Activated naive CD8-positive, alpha-beta T cell treated with anti-CD3 and anti-CD28 coated beads, Interleukin-2, amount 50 U/mL, for 24 hours (primary cell): ENCODE measurements at regions not wholly inside any gene's neighbourhood (a gene's known extent, or its start where the extent isn't known, plus 50 kb on each side); places are given as distances from the start of the nearest gene placed in this dataset.

Experiments
- ATAC-seq: fragments of 150-1000 bp; cut with Tn5 transposase; one replicate; pipeline ENCODE4 v1.10.0; 2021
- DNase-seq: peaks from one replicate; pipeline ENCODE4 v3.0.0; 2021
- H3K27ac Mint-ChIP-seq: one replicate; pipeline ENCODE4 v1.8.0; 2021; ENCODE audit warnings: mild to moderate bottlenecking, mixed read lengths
- H3K27me3 Mint-ChIP-seq: one replicate; pipeline ENCODE4 v1.8.0; 2021; ENCODE audit warnings: mixed read lengths
- H3K36me3 Mint-ChIP-seq: one replicate; pipeline ENCODE4 v1.8.0; 2021; ENCODE audit warnings: low read depth, mixed read lengths
- H3K4me1 Mint-ChIP-seq: one replicate; pipeline ENCODE4 v1.8.0; 2021; ENCODE audit warnings: mixed read lengths
- H3K4me3 Mint-ChIP-seq: one replicate; pipeline ENCODE4 v1.8.0; 2021; ENCODE audit warnings: mild to moderate bottlenecking, moderate library complexity, mixed read lengths
- H3K9me3 Mint-ChIP-seq: one replicate; pipeline ENCODE4 v1.8.0; 2021; ENCODE audit warnings: mixed read lengths

GRCh38 chrY:8352201-8352600, 985.1 kb upstream of the TSPY4 start:
- no peaks in the 10 kb centered on the region for H3K9me3 Mint-ChIP-seq
- no peaks in the 10 kb centered on the region for H3K27me3 Mint-ChIP-seq
- no peak overlapping the region for H3K4me3 Mint-ChIP-seq
- no peaks in the 10 kb centered on the region for H3K36me3 Mint-ChIP-seq
- no peak overlapping the region for H3K27ac Mint-ChIP-seq
- H3K4me1 Mint-ChIP-seq: no peaks in the 10 kb centered on the region
- ATAC-seq (no peak), DNase-seq (no peak)

GRCh38 chrY:8358161-8358560, 979.1 kb upstream of the TSPY4 start:
- Mint-ChIP-seq H3K9me3 (no peaks in the 10 kb centered on the region), H3K4me1 (no peaks in the 10 kb centered on the region), H3K4me3 (no peak overlapping the region), H3K36me3 (no peaks in the 10 kb centered on the region), H3K27ac (no peak overlapping the region), H3K27me3 (no peaks in the 10 kb centered on the region)
- ATAC-seq (no peak), DNase-seq (no peak)

- Mint-ChIP-seq H3K4me3 (no peak overlapping the region), H3K27ac (no peak overlapping the region), H3K36me3 (no peaks in the 10 kb centered on the region), H3K9me3 (no peaks in the 10 kb centered on the region), H3K4me1 (no peaks in the 10 kb centered on the region), H3K27me3 (no peaks in the 10 kb centered on the region)
- DNase-seq (no peak), ATAC-seq (no peak)
Observed at GRCh38 chrY:8361715-8362114, 975.5 kb upstream of the TSPY4 start.

- DNase-seq: no peak
- Mint-ChIP-seq H3K27me3 (no peaks in the 10 kb centered on the region), H3K4me1 (no peaks in the 10 kb centered on the region), H3K4me3 (no peak overlapping the region), H3K27ac (no peak overlapping the region), H3K36me3 (no peaks in the 10 kb centered on the region), H3K9me3 (no peaks in the 10 kb centered on the region)
- ATAC-seq: no peak
Observed at GRCh38 chrY:8377491-8377890, 959.8 kb upstream of the TSPY4 start.

GRCh38 chrY:8379800-8380199, 957.5 kb upstream of the TSPY4 start:
- no peak for DNase-seq
- H3K4me3 Mint-ChIP-seq: no peak overlapping the region
- no peak for ATAC-seq
- H3K4me1 Mint-ChIP-seq: no peaks in the 10 kb centered on the region
- H3K9me3 Mint-ChIP-seq: no peaks in the 10 kb centered on the region
- H3K27ac Mint-ChIP-seq: no peak overlapping the region
- H3K36me3 Mint-ChIP-seq: no peaks in the 10 kb centered on the region
- no peaks in the 10 kb centered on the region for H3K27me3 Mint-ChIP-seq

- H3K36me3 Mint-ChIP-seq: no peaks in the 10 kb centered on the region
- ATAC-seq (peak; percentile 80), DNase-seq (no peak)
- H3K4me1 Mint-ChIP-seq: no peaks in the 10 kb centered on the region
- no peaks in the 10 kb centered on the region for H3K9me3 Mint-ChIP-seq
- H3K27me3 Mint-ChIP-seq: no peaks in the 10 kb centered on the region
- H3K27ac Mint-ChIP-seq: no peak overlapping the region
- no peak overlapping the region for H3K4me3 Mint-ChIP-seq
Observed at GRCh38 chrY:8381425-8381824, 955.8 kb upstream of the TSPY4 start.

GRCh38 chrY:8386053-8386452, 951.2 kb upstream of the TSPY4 start:
- Mint-ChIP-seq H3K4me1 (peaks cover 2% of the 10 kb centered on the region), H3K27me3 (no peaks in the 10 kb centered on the region), H3K27ac (no peak overlapping the region), H3K4me3 (no peak overlapping the region), H3K36me3 (no peaks in the 10 kb centered on the region), H3K9me3 (no peaks in the 10 kb centered on the region)
- ATAC-seq (no peak), DNase-seq (no peak)

- Mint-ChIP-seq H3K4me1 (peaks cover 2% of the 10 kb centered on the region), H3K27ac (no peak overlapping the region), H3K27me3 (no peaks in the 10 kb centered on the region), H3K4me3 (no peak overlapping the region), H3K9me3 (no peaks in the 10 kb centered on the region), H3K36me3 (no peaks in the 10 kb centered on the region)
- DNase-seq (no peak), ATAC-seq (no peak)
Observed at GRCh38 chrY:8388512-8388911, 948.8 kb upstream of the TSPY4 start.

- Mint-ChIP-seq H3K27me3 (no peaks in the 10 kb centered on the region), H3K9me3 (no peaks in the 10 kb centered on the region), H3K4me1 (peaks cover 2% of the 10 kb centered on the region), H3K36me3 (no peaks in the 10 kb centered on the region), H3K27ac (no peak overlapping the region), H3K4me3 (no peak overlapping the region)
- peak; percentile 28 for ATAC-seq
- no peak for DNase-seq
Observed at GRCh38 chrY:8390310-8390709, 947.0 kb upstream of the TSPY4 start.

- Mint-ChIP-seq H3K27ac (no peak overlapping the region), H3K4me1 (peaks cover 2% of the 10 kb centered on the region), H3K27me3 (no peaks in the 10 kb centered on the region), H3K36me3 (no peaks in the 10 kb centered on the region), H3K9me3 (no peaks in the 10 kb centered on the region), H3K4me3 (no peak overlapping the region)
- DNase-seq: no peak
- no peak for ATAC-seq
Observed at GRCh38 chrY:8393246-8393645, 944.0 kb upstream of the TSPY4 start.

- ATAC-seq (no peak), DNase-seq (no peak)
- no peaks in the 10 kb centered on the region for H3K36me3 Mint-ChIP-seq
- no peaks in the 10 kb centered on the region for H3K4me1 Mint-ChIP-seq
- H3K27ac Mint-ChIP-seq: no peak overlapping the region
- H3K9me3 Mint-ChIP-seq: no peaks in the 10 kb centered on the region
- no peak overlapping the region for H3K4me3 Mint-ChIP-seq
- H3K27me3 Mint-ChIP-seq: no peaks in the 10 kb centered on the region
Observed at GRCh38 chrY:8422906-8423305, 914.4 kb upstream of the TSPY4 start.

GRCh38 chrY:8426433-8426832, 910.8 kb upstream of the TSPY4 start:
- DNase-seq (no peak), ATAC-seq (no peak)
- no peak overlapping the region for H3K27ac Mint-ChIP-seq
- no peak overlapping the region for H3K4me3 Mint-ChIP-seq
- H3K9me3 Mint-ChIP-seq: no peaks in the 10 kb centered on the region
- no peaks in the 10 kb centered on the region for H3K4me1 Mint-ChIP-seq
- no peaks in the 10 kb centered on the region for H3K27me3 Mint-ChIP-seq
- no peaks in the 10 kb centered on the region for H3K36me3 Mint-ChIP-seq

GRCh38 chrY:8437510-8437909, 899.8 kb upstream of the TSPY4 start:
- H3K4me3 Mint-ChIP-seq: no peak overlapping the region
- no peak overlapping the region for H3K27ac Mint-ChIP-seq
- DNase-seq (no peak), ATAC-seq (peak; percentile 43)
- no peaks in the 10 kb centered on the region for H3K27me3 Mint-ChIP-seq
- no peaks in the 10 kb centered on the region for H3K9me3 Mint-ChIP-seq
- H3K4me1 Mint-ChIP-seq: peaks cover 2% of the 10 kb centered on the region
- no peaks in the 10 kb centered on the region for H3K36me3 Mint-ChIP-seq

GRCh38 chrY:8442097-8442496, 895.2 kb upstream of the TSPY4 start:
- DNase-seq (no peak), ATAC-seq (no peak)
- H3K36me3 Mint-ChIP-seq: no peaks in the 10 kb centered on the region
- no peaks in the 10 kb centered on the region for H3K27me3 Mint-ChIP-seq
- H3K4me1 Mint-ChIP-seq: peaks cover 2% of the 10 kb centered on the region
- no peaks in the 10 kb centered on the region for H3K9me3 Mint-ChIP-seq
- H3K4me3 Mint-ChIP-seq: no peak overlapping the region
- H3K27ac Mint-ChIP-seq: no peak overlapping the region

- H3K9me3 Mint-ChIP-seq: no peaks in the 10 kb centered on the region
- H3K27me3 Mint-ChIP-seq: peaks cover 3% of the 10 kb centered on the region
- no peak overlapping the region for H3K27ac Mint-ChIP-seq
- peak; percentile 66 for ATAC-seq
- no peaks in the 10 kb centered on the region for H3K4me1 Mint-ChIP-seq
- DNase-seq: no peak
- no peaks in the 10 kb centered on the region for H3K36me3 Mint-ChIP-seq
- no peak overlapping the region for H3K4me3 Mint-ChIP-seq
Observed at GRCh38 chrY:8452963-8453362, 884.3 kb upstream of the TSPY4 start.

- no peaks in the 10 kb centered on the region for H3K9me3 Mint-ChIP-seq
- H3K4me1 Mint-ChIP-seq: no peaks in the 10 kb centered on the region
- no peaks in the 10 kb centered on the region for H3K36me3 Mint-ChIP-seq
- H3K27me3 Mint-ChIP-seq: no peaks in the 10 kb centered on the region
- DNase-seq: no peak
- no peak overlapping the region for H3K4me3 Mint-ChIP-seq
- H3K27ac Mint-ChIP-seq: no peak overlapping the region
- ATAC-seq: no peak
Observed at GRCh38 chrY:8466813-8467212, 870.5 kb upstream of the TSPY4 start.
